ENCODE measurements at regions not wholly inside any gene's neighbourhood (a gene's known extent, or its start where the extent isn't known, plus 50 kb on each side); places are given as distances from the start of the nearest gene placed in this dataset.

DNA sequence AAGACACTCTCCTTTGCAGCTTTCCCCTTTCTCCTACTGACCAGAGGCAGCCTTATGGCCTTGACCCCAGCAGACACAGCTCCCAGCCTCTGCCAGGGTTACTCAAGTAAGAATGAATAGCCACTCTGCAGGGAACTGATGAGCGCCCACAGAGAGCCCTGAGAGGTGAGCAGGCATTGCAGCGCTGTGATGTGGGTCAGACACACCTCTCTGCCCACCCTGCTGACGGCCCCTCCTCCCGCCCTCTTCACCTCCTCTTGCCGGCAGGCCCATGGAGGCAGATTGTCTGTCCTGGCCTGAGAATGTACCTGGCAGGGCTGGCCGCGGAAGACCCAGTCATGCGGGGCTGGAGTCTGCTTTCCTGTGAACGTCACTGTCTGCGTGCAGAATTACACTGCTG, 512.6 kb upstream of the PPP2R3A start:
- TF ChIP-seq, protein P1, sequence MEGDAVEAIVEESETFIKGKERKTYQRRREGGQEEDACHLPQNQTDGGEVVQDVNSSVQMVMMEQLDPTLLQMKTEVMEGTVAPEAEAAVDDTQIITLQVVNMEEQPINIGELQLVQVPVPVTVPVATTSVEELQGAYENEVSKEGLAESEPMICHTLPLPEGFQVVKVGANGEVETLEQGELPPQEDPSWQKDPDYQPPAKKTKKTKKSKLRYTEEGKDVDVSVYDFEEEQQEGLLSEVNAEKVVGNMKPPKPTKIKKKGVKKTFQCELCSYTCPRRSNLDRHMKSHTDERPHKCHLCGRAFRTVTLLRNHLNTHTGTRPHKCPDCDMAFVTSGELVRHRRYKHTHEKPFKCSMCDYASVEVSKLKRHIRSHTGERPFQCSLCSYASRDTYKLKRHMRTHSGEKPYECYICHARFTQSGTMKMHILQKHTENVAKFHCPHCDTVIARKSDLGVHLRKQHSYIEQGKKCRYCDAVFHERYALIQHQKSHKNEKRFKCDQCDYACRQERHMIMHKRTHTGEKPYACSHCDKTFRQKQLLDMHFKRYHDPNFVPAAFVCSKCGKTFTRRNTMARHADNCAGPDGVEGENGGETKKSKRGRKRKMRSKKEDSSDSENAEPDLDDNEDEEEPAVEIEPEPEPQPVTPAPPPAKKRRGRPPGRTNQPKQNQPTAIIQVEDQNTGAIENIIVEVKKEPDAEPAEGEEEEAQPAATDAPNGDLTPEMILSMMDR (IDR thresholded peaks at IDR 0.05), result no peak
- no peak for TF ChIP-seq POLR2A (IDR thresholded peaks at IDR 0.05)
